ENCODE measurements at regions not wholly inside any gene's neighbourhood (a gene's known extent, or its start where the extent isn't known, plus 50 kb on each side); places are given as distances from the start of the nearest gene placed in this dataset.

DNA sequence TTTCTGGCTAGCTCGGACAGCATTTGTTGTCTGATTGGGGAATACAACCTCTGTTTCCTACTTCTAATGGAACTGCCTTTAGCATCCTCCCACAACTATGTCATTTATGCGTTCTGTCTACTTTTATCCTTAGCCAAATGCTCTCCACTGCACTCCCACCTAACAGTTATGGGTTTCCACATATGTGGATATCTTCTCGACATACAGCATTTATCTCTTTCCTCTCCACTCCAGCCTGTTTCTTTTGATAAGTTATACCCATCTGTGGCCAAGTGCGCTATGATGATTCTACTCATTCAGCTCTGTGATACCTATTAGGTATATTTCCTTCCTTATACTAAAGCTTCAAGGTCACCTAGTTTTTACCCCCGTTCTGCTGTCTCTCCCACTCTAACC is 122.2 kb upstream of the NAP1L1 start:
- Histone ChIP-seq H3K9me3 (replicated peaks; ENCODE audit: insufficient read depth, low read length) (no peaks in the 10 kb centered on the region), H3K36me3 (replicated peaks; ENCODE audit: insufficient read depth, low read length) (no peaks in the 10 kb centered on the region), H2AFZ (ENCODE audit: low read length) (no peak overlapping the region), H3K9ac (ENCODE audit: low read length) (no peak overlapping the region), H3K27me3 (replicated peaks; ENCODE audit: insufficient read depth, low read length) (no peaks in the 10 kb centered on the region), H3K4me1 (ENCODE audit: low read length) (no peaks in the 10 kb centered on the region), H3K4me3 (ENCODE audit: low read length) (no peak overlapping the region), H3K9me2 (replicated peaks; ENCODE audit: insufficient read depth, low read length) (no peaks in the 10 kb centered on the region), H3K27ac (ENCODE audit: low read length) (no peak overlapping the region), H3K79me2 (ENCODE audit: low read length) (no peaks in the 10 kb centered on the region), H3K4me2 (ENCODE audit: low read depth, low read length) (no peak overlapping the region), H3F3A (ENCODE audit: insufficient read depth, low read length) (no peaks in the 10 kb centered on the region), H4K20me1 (ENCODE audit: insufficient read depth, low read length) (no peaks in the 10 kb centered on the region)
- no peak for DNase-seq
- TF ChIP-seq EZH2 (optimal IDR thresholded peaks at IDR 0.05; ENCODE audit: low read depth, low read length) (no peak), EZH2phosphoT487 (IDR thresholded peaks at IDR 0.05; ENCODE audit: low read length) (no peak)
- TF ChIP-seq, protein P1, sequence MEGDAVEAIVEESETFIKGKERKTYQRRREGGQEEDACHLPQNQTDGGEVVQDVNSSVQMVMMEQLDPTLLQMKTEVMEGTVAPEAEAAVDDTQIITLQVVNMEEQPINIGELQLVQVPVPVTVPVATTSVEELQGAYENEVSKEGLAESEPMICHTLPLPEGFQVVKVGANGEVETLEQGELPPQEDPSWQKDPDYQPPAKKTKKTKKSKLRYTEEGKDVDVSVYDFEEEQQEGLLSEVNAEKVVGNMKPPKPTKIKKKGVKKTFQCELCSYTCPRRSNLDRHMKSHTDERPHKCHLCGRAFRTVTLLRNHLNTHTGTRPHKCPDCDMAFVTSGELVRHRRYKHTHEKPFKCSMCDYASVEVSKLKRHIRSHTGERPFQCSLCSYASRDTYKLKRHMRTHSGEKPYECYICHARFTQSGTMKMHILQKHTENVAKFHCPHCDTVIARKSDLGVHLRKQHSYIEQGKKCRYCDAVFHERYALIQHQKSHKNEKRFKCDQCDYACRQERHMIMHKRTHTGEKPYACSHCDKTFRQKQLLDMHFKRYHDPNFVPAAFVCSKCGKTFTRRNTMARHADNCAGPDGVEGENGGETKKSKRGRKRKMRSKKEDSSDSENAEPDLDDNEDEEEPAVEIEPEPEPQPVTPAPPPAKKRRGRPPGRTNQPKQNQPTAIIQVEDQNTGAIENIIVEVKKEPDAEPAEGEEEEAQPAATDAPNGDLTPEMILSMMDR (IDR thresholded peaks at IDR 0.05; ENCODE audit: low read length) = no peak

DNA sequence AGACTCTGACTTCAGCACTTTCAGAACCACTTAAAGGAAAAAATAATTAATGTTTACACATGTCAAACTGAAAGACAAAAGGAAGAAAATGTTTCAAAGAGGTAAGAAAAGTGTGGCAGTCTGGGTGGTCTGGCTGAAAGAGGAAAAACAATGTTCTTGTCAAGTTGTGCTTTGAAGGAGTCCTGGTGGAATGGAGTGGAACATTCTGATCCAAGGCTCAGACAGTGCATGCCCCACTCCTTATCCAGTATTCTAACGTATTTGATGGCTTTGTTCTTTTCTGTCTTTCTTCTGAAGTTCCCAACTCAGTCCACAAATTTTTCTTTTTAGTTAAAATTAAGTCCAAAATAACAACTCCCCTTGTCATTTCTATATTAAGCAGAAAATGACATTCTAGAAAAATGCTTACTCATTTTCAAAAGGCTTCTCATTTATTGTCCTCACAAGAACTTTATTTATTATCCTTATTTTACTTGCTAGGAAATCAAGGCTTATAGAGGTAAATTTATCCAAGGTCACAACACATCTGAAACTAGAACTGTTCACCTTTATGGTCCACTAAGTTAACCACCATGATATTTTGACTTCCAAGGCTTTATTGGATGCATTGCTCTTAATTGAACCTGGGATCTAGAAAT is 121.7 kb upstream of the NAP1L1 start:
- no peaks in the 10 kb centered on the region for H3F3A ChIP-seq (ENCODE audit: insufficient read depth, low read length)
- no peak overlapping the region for H3K27ac ChIP-seq (ENCODE audit: low read length)
- no peak overlapping the region for H3K9ac ChIP-seq (ENCODE audit: low read length)
- no peaks in the 10 kb centered on the region for H3K36me3 ChIP-seq (replicated peaks; ENCODE audit: insufficient read depth, low read length)
- no peaks in the 10 kb centered on the region for H3K79me2 ChIP-seq (ENCODE audit: low read length)
- H4K20me1 ChIP-seq (ENCODE audit: insufficient read depth, low read length) = no peaks in the 10 kb centered on the region
- H2AFZ ChIP-seq (ENCODE audit: low read length) = no peak overlapping the region
- TF ChIP-seq, protein P1 (IDR thresholded peaks at IDR 0.05; ENCODE audit: low read length) = no peak
- no peak for TF ChIP-seq EZH2 (optimal IDR thresholded peaks at IDR 0.05; ENCODE audit: low read depth, low read length)
- TF ChIP-seq EZH2phosphoT487 (IDR thresholded peaks at IDR 0.05; ENCODE audit: low read length) = no peak
- no peaks in the 10 kb centered on the region for H3K4me1 ChIP-seq (ENCODE audit: low read length)
- H3K4me2 ChIP-seq (ENCODE audit: low read depth, low read length) = no peak overlapping the region
- H3K9me3 ChIP-seq (replicated peaks; ENCODE audit: insufficient read depth, low read length) = no peaks in the 10 kb centered on the region
- no peaks in the 10 kb centered on the region for H3K9me2 ChIP-seq (replicated peaks; ENCODE audit: insufficient read depth, low read length)
- no peak overlapping the region for H3K4me3 ChIP-seq (ENCODE audit: low read length)
- DNase-seq = no peak
- H3K27me3 ChIP-seq (replicated peaks; ENCODE audit: insufficient read depth, low read length) = no peaks in the 10 kb centered on the region

DNA sequence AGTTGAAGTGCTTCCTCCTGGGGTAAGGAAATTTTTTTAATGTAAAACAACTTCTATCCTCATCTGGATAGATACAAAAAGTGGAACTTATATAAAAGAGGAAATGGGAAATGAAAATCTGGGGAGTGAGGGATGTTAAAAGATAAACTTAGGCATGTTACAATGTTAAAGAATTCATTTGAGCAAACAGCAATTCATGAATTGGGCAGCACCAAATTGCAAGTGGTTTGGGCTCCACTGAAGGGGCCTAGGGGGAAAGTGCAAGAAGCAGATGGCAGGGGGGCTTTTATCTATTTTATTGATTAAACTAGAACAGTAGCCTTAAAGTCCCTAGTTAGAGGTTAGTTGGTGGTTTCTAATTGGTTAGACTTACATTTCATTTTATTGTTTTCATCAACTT is 118.1 kb upstream of the NAP1L1 start:
- no peaks in the 10 kb centered on the region for H3F3A ChIP-seq (ENCODE audit: insufficient read depth, low read length)
- no peak overlapping the region for H3K9ac ChIP-seq (ENCODE audit: low read length)
- no peaks in the 10 kb centered on the region for H3K9me3 ChIP-seq (replicated peaks; ENCODE audit: insufficient read depth, low read length)
- H3K9me2 ChIP-seq (replicated peaks; ENCODE audit: insufficient read depth, low read length) = no peaks in the 10 kb centered on the region
- H3K36me3 ChIP-seq (replicated peaks; ENCODE audit: insufficient read depth, low read length) = no peaks in the 10 kb centered on the region
- no peak overlapping the region for H2AFZ ChIP-seq (ENCODE audit: low read length)
- H3K27ac ChIP-seq (ENCODE audit: low read length) = no peak overlapping the region
- H4K20me1 ChIP-seq (ENCODE audit: insufficient read depth, low read length) = no peaks in the 10 kb centered on the region
- no peak overlapping the region for H3K4me2 ChIP-seq (ENCODE audit: low read depth, low read length)
- H3K4me3 ChIP-seq (ENCODE audit: low read length) = no peak overlapping the region
- no peak for DNase-seq
- no peaks in the 10 kb centered on the region for H3K27me3 ChIP-seq (replicated peaks; ENCODE audit: insufficient read depth, low read length)
- no peaks in the 10 kb centered on the region for H3K4me1 ChIP-seq (ENCODE audit: low read length)
- no peaks in the 10 kb centered on the region for H3K79me2 ChIP-seq (ENCODE audit: low read length)
- TF ChIP-seq, protein P1 (IDR thresholded peaks at IDR 0.05; ENCODE audit: low read length) = no peak
- TF ChIP-seq EZH2phosphoT487 (IDR thresholded peaks at IDR 0.05; ENCODE audit: low read length) (no peak), EZH2 (optimal IDR thresholded peaks at IDR 0.05; ENCODE audit: low read depth, low read length) (no peak)
